Effector CD8-positive, alpha-beta T cell (primary cell): ENCODE measurements at regions not wholly inside any gene's neighbourhood (a gene's known extent, or its start where the extent isn't known, plus 50 kb on each side); places are given as distances from the start of the nearest gene placed in this dataset.

ENCODE experiments used
- DNase-seq: peaks from one replicate; lab custom pipeline; 2025; lab: John Stamatoyannopoulos, UW

GRCh38 chr4:182179751-182180150 is 63.5 kb upstream of the TENM3 start:
- DNase-seq, result no peak

GRCh38 chr4:182185491-182185890 is 57.7 kb upstream of the TENM3 start:
- no peak for DNase-seq

- no peak for DNase-seq
Observed at GRCh38 chr4:182187674-182188073, 55.5 kb upstream of the TENM3 start.

- DNase-seq, result no peak
Observed at GRCh38 chr4:182188622-182189021, 54.6 kb upstream of the TENM3 start.

GRCh38 chr4:182189103-182189878 is 53.9 kb upstream of the TENM3 start:
- DNase-seq, result no peak

- DNase-seq, result no peak
Observed at GRCh38 chr4:182190306-182190705, 52.9 kb upstream of the TENM3 start.

GRCh38 chr4:182192511-182193181 is 50.6 kb upstream of the TENM3 start:
- no peak for DNase-seq

GRCh38 chr4:182193311-182193710 is 49.9 kb upstream of the TENM3 start:
- DNase-seq, result no peak
